ENCODE measurements at regions not wholly inside any gene's neighbourhood (a gene's known extent, or its start where the extent isn't known, plus 50 kb on each side); places are given as distances from the start of the nearest gene placed in this dataset.

DNA sequence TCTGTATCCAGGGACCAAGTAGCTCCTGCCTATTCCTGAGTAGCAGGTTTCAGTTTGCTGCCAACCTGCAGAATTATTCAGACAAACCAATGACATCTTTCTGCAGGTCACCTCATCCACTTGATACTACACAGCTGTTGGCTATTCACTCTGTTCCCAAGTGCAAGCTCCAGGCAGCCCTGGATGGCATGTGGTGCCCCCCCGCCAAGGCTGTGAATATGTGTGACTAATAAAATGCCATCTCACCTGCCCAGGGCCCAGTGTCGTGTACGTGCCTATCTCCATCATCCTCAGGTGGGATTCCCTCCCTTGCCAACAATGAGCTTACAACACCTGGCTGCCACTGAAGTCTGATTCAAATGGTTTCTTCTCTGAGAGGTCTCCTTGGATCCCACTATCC, 125.8 kb downstream of the RAB11FIP2 start:
- no peak overlapping the region for H3K4me2 ChIP-seq (ENCODE audit: control insufficient read depth, insufficient read depth)
- BruUV-seq (replicated peaks): no TSS peak
- H3K27me3 ChIP-seq (replicated peaks in 1 of 2; ENCODE audit: control insufficient read depth in 2 of 2, insufficient read depth in 2 of 2, low read length in 1 of 2): no peaks in the 10 kb centered on the region
- TF ChIP-seq RBBP5 (conservative IDR thresholded peaks at IDR 0.05) (no peak), WRNIP1 (IDR thresholded peaks at IDR 0.05; ENCODE audit: borderline replicate concordance, low read depth, low read length) (no peak), ESRRA (IDR thresholded peaks at IDR 0.05; ENCODE audit: low read length) (no peak), TBL1XR1 (IDR thresholded peaks at IDR 0.05; ENCODE audit: low read depth, low read length) (no peak), BMI1 (IDR thresholded peaks at IDR 0.05; ENCODE audit: borderline replicate concordance) (no peak), EZH2 (IDR thresholded peaks at IDR 0.05; ENCODE audit: borderline replicate concordance, control insufficient read depth, low read depth, low read length) (no peak)
- TF ChIP-seq, protein P1, sequence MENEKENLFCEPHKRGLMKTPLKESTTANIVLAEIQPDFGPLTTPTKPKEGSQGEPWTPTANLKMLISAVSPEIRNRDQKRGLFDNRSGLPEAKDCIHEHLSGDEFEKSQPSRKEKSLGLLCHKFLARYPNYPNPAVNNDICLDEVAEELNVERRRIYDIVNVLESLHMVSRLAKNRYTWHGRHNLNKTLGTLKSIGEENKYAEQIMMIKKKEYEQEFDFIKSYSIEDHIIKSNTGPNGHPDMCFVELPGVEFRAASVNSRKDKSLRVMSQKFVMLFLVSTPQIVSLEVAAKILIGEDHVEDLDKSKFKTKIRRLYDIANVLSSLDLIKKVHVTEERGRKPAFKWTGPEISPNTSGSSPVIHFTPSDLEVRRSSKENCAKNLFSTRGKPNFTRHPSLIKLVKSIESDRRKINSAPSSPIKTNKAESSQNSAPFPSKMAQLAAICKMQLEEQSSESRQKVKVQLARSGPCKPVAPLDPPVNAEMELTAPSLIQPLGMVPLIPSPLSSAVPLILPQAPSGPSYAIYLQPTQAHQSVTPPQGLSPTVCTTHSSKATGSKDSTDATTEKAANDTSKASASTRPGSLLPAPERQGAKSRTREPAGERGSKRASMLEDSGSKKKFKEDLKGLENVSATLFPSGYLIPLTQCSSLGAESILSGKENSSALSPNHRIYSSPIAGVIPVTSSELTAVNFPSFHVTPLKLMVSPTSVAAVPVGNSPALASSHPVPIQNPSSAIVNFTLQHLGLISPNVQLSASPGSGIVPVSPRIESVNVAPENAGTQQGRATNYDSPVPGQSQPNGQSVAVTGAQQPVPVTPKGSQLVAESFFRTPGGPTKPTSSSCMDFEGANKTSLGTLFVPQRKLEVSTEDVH (IDR thresholded peaks at IDR 0.05; ENCODE audit: low read depth, partially characterized antibody): no peak
- TF ChIP-seq, protein P2, sequence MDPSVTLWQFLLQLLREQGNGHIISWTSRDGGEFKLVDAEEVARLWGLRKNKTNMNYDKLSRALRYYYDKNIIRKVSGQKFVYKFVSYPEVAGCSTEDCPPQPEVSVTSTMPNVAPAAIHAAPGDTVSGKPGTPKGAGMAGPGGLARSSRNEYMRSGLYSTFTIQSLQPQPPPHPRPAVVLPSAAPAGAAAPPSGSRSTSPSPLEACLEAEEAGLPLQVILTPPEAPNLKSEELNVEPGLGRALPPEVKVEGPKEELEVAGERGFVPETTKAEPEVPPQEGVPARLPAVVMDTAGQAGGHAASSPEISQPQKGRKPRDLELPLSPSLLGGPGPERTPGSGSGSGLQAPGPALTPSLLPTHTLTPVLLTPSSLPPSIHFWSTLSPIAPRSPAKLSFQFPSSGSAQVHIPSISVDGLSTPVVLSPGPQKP (IDR thresholded peaks at IDR 0.05; ENCODE audit: low read depth, low read length): no peak
- TF ChIP-seq, protein P3, sequence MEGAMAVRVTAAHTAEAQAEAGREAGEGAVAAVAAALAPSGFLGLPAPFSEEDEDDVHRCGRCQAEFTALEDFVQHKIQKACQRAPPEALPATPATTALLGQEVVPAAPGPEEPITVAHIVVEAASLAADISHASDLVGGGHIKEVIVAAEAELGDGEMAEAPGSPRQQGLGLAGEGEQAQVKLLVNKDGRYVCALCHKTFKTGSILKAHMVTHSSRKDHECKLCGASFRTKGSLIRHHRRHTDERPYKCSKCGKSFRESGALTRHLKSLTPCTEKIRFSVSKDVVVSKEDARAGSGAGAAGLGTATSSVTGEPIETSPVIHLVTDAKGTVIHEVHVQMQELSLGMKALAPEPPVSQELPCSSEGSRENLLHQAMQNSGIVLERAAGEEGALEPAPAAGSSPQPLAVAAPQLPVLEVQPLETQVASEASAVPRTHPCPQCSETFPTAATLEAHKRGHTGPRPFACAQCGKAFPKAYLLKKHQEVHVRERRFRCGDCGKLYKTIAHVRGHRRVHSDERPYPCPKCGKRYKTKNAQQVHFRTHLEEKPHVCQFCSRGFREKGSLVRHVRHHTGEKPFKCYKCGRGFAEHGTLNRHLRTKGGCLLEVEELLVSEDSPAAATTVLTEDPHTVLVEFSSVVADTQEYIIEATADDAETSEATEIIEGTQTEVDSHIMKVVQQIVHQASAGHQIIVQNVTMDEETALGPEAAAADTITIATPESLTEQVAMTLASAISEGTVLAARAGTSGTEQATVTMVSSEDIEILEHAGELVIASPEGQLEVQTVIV (IDR thresholded peaks at IDR 0.05; ENCODE audit: borderline replicate concordance, partially characterized antibody): no peak
- no peaks in the 10 kb centered on the region for H3K9me3 ChIP-seq (replicated peaks; ENCODE audit: control insufficient read depth, insufficient read depth, low read length)
- ChIA-PET RAD21 (ENCODE audit: unreplicated experiment) (no interaction called here), POLR2A (no interaction called here), CTCF (interaction anchor here (0.7 kb wide), 1 partner anchor 21 kb away, joined by 3 read pairs; no protein-coding TSS in a partner anchor), SMC1A (ENCODE audit: uncharacterized antibody, unreplicated experiment) (interaction anchor here (0.6 kb wide), 1 partner anchor 28 kb away, joined by 3 read pairs; no protein-coding TSS in a partner anchor)
- DNase-seq (ENCODE audit: low read depth, low spot score): no peak
- no peaks in the 10 kb centered on the region for H4K20me1 ChIP-seq (ENCODE audit: control insufficient read depth, insufficient read depth)
- WGBS (ENCODE audit: insufficient coverage, insufficient replicate concordance, low lambda C conversion rate, missing lambda C conversion rate): 7% methylated on average over 3 of the region's 3 CpGs
- no peaks in the 10 kb centered on the region for H3K36me3 ChIP-seq (ENCODE audit: control insufficient read depth in 2 of 2, insufficient read depth in 2 of 2, low read length in 1 of 2)
- H3K9ac ChIP-seq (ENCODE audit: control insufficient read depth, insufficient read depth, low read length): no peak overlapping the region
- intact Hi-C loops (cut with micrococcal nuclease; ENCODE audit: unreplicated experiment) (no loop called here), in situ Hi-C loops (cut with MboI) (no loop called here)
- no peak overlapping the region for H3K27ac ChIP-seq (ENCODE audit: control insufficient read depth, insufficient read depth)
- no peaks in the 10 kb centered on the region for H3K79me2 ChIP-seq (ENCODE audit: control insufficient read depth, insufficient read depth, low read length)
- no peak overlapping the region for H3K4me3 ChIP-seq
- H2AFZ ChIP-seq (ENCODE audit: control insufficient read depth, low read depth, low read length): no peak overlapping the region
- no peaks in the 10 kb centered on the region for H3K4me1 ChIP-seq (ENCODE audit: control insufficient read depth, insufficient read depth, low read length)
- ATAC-seq: no peak
- no peak for FAIRE-seq

Data from GM12878 (cell line).